Neural cell (in vitro differentiated cells): ENCODE measurements at regions not wholly inside any gene's neighbourhood (a gene's known extent, or its start where the extent isn't known, plus 50 kb on each side); places are given as distances from the start of the nearest gene placed in this dataset.

Experiments used
- H2AFZ ChIP-seq: fragments of 200-600, 300-800 bp; sonication (generic), shearing (Covaris generic); 2 replicates; pipeline ENCODE4 v1.6.0; 2014; ENCODE audit warnings: low read depth, mild to moderate bottlenecking, antibody characterized with exemption, low read length, moderate library complexity
- H3F3A ChIP-seq: fragments of 200-600 bp; shearing (Covaris generic); 2 replicates; pipeline ENCODE4 v1.6.1; 2016; ENCODE audit warnings: mild to moderate bottlenecking, moderate library complexity, mixed read lengths, antibody characterized with exemption, low read length; ENCODE audit not compliant: insufficient read depth, poor library complexity, severe bottlenecking
- H3K27ac ChIP-seq: fragments of 200-600, 300-800 bp; sonication (generic), shearing (Covaris generic); 2 replicates; pipeline ENCODE4 v1.5.1; 2014; ENCODE audit warnings: mild to moderate bottlenecking, low read length, moderate library complexity
- H3K27me3 ChIP-seq: fragments of 300-800, 200-600 bp; sonication (generic), shearing (Covaris generic); 2 replicates; pipeline ENCODE4 v1.6.0; 2014; ENCODE audit warnings: mild to moderate bottlenecking, low read depth, low read length, moderate library complexity; ENCODE audit not compliant: insufficient read depth
- H3K36me3 ChIP-seq: fragments of 300-800, 200-600 bp; sonication (generic), shearing (Covaris generic); 2 replicates; pipeline ENCODE4 v1.5.1; 2014; ENCODE audit warnings: mild to moderate bottlenecking, antibody characterized with exemption, low read length, moderate library complexity; ENCODE audit not compliant: insufficient read depth
- H3K4me2 ChIP-seq: fragments of 300-800, 200-600 bp; sonication (generic), shearing (Covaris generic); 2 replicates; pipeline ENCODE4 v1.6.0; 2014; ENCODE audit warnings: mild to moderate bottlenecking, low read length
- H3K4me3 ChIP-seq: fragments of 300-800, 200-600 bp; sonication (generic), shearing (Covaris generic); 2 replicates; pipeline ENCODE4 v1.5.1; 2014; ENCODE audit warnings: mild to moderate bottlenecking, low read length, moderate library complexity
- H3K79me2 ChIP-seq: fragments of 200-600 bp; shearing (Covaris generic); replicated peaks from 2 replicates; pipeline ENCODE4 v1.6.0; 2014; ENCODE audit warnings: mild to moderate bottlenecking, low read length, moderate library complexity; ENCODE audit not compliant: insufficient read depth
- H3K9ac ChIP-seq: fragments of 300-800, 200-600 bp; sonication (generic), shearing (Covaris generic); 2 replicates; pipeline ENCODE4 v1.6.1; 2016; ENCODE audit warnings: mild to moderate bottlenecking, low read length, mixed read lengths
- H3K9me2 ChIP-seq: fragments of 200-600 bp; shearing (Covaris generic); 2 replicates; pipeline ENCODE4 v1.6.1; 2016; ENCODE audit warnings: mild to moderate bottlenecking, low read length, mixed read lengths; ENCODE audit not compliant: insufficient read depth
- H3K9me3 ChIP-seq: fragments of 200-600, 300-800 bp; sonication (generic), shearing (Covaris generic); 2 replicates; pipeline ENCODE4 v1.6.1; 2016; ENCODE audit warnings: mild to moderate bottlenecking, mixed run types, low read length, moderate library complexity, mixed read lengths
- H4K20me1 ChIP-seq: fragments of 200-600 bp; shearing (Covaris generic); 2 replicates; pipeline ENCODE4 v1.6.1; 2016; ENCODE audit warnings: mild to moderate bottlenecking, mixed run types; ENCODE audit not compliant: insufficient read depth
- CTCF ChIP-seq: fragments of 450-650 bp; IDR thresholded peaks from 2 replicates; pipeline ENCODE4 v1.5.1; 2014; ENCODE audit warnings: antibody characterized with exemption, mild to moderate bottlenecking, moderate library complexity; ENCODE audit not compliant: poor library complexity, severe bottlenecking
- EP300 ChIP-seq: fragments of 450-650 bp; conservative IDR thresholded peaks from 2 replicates; pipeline ENCODE4 v1.6.1; 2014; ENCODE audit warnings: antibody characterized with exemption, mild to moderate bottlenecking, moderate library complexity; ENCODE audit not compliant: poor library complexity, severe bottlenecking
- EZH2 ChIP-seq: fragments of 200-600, 300-800 bp; shearing (Covaris generic), sonication (generic); IDR thresholded peaks from 2 replicates; pipeline ENCODE4 v1.6.1; 2014; ENCODE audit warnings: antibody characterized with exemption, low read length, borderline replicate concordance, mild to moderate bottlenecking; ENCODE audit not compliant: insufficient read depth, poor library complexity, severe bottlenecking
- MXI1 ChIP-seq: fragments of 450-650 bp; conservative IDR thresholded peaks from 2 replicates; pipeline ENCODE4 v1.6.1; 2014; ENCODE audit warnings: antibody characterized with exemption, mild to moderate bottlenecking; ENCODE audit not compliant: poor library complexity, severe bottlenecking
- POLR2AphosphoS5 ChIP-seq: IDR thresholded peaks from 2 replicates; pipeline ENCODE4 v1.6.1; 2012
- RAD21 ChIP-seq: fragments of 450-650 bp; conservative IDR thresholded peaks from 2 replicates; pipeline ENCODE4 v1.6.1; 2014; ENCODE audit warnings: antibody characterized with exemption, mild to moderate bottlenecking, moderate library complexity
- SMC3 ChIP-seq: fragments of 450-650 bp; conservative IDR thresholded peaks from 2 replicates; pipeline ENCODE4 v1.6.1; 2014; ENCODE audit warnings: antibody characterized with exemption, mild to moderate bottlenecking, moderate library complexity; ENCODE audit not compliant: poor library complexity
- TAF1 ChIP-seq: IDR thresholded peaks from 2 replicates; pipeline ENCODE4 v1.6.1; 2012; ENCODE audit warnings: low read depth
- TF ChIP-seq, protein P1 (sequence below): IDR thresholded peaks from 2 replicates; pipeline ENCODE4 v1.6.1; 2012; ENCODE audit warnings: borderline replicate concordance

GRCh38 chr3:117304681-117305080 lies 595.1 kb downstream of the TUSC7 start:
- no peaks in the 10 kb centered on the region for H3K9me3 ChIP-seq
- no peaks in the 10 kb centered on the region for H4K20me1 ChIP-seq
- no peak overlapping the region for H3K4me2 ChIP-seq
- H3K27ac ChIP-seq, result no peak overlapping the region
- no peaks in the 10 kb centered on the region for H3K9me2 ChIP-seq
- no peak overlapping the region for H3K4me3 ChIP-seq
- H3K36me3 ChIP-seq, result no peaks in the 10 kb centered on the region
- H2AFZ ChIP-seq, result no peak overlapping the region
- H3F3A ChIP-seq, result no peaks in the 10 kb centered on the region
- no peaks in the 10 kb centered on the region for H3K79me2 ChIP-seq
- TF ChIP-seq, protein P1, sequence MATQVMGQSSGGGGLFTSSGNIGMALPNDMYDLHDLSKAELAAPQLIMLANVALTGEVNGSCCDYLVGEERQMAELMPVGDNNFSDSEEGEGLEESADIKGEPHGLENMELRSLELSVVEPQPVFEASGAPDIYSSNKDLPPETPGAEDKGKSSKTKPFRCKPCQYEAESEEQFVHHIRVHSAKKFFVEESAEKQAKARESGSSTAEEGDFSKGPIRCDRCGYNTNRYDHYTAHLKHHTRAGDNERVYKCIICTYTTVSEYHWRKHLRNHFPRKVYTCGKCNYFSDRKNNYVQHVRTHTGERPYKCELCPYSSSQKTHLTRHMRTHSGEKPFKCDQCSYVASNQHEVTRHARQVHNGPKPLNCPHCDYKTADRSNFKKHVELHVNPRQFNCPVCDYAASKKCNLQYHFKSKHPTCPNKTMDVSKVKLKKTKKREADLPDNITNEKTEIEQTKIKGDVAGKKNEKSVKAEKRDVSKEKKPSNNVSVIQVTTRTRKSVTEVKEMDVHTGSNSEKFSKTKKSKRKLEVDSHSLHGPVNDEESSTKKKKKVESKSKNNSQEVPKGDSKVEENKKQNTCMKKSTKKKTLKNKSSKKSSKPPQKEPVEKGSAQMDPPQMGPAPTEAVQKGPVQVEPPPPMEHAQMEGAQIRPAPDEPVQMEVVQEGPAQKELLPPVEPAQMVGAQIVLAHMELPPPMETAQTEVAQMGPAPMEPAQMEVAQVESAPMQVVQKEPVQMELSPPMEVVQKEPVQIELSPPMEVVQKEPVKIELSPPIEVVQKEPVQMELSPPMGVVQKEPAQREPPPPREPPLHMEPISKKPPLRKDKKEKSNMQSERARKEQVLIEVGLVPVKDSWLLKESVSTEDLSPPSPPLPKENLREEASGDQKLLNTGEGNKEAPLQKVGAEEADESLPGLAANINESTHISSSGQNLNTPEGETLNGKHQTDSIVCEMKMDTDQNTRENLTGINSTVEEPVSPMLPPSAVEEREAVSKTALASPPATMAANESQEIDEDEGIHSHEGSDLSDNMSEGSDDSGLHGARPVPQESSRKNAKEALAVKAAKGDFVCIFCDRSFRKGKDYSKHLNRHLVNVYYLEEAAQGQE, result no peak
- TF ChIP-seq TAF1 (no peak), SMC3 (no peak), RAD21 (no peak), EP300 (no peak), POLR2AphosphoS5 (no peak), CTCF (no peak), MXI1 (no peak), EZH2 (no peak)
- H3K9ac ChIP-seq, result no peak overlapping the region
- H3K27me3 ChIP-seq, result no peaks in the 10 kb centered on the region

DNA sequence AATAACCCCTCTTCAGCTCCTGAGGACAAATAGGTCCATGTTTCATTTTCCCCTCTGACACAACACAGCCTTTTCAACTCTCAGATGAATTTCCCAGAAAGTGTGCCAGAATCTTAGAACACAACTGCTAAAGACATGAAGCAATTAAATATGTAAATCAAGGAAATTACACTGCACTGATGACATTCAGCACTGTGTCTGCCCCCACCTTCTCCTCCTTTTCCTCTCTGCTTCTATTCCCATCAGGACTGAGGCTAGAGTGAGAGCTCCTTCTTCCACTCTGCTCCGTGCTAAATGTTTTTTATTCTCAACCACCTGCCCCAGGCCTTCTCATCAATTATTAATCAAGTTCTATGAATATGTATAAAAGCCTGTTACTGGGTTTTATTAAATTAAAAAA lies 596.1 kb downstream of the TUSC7 start:
- H3K27ac ChIP-seq, result no peak overlapping the region
- no peak overlapping the region for H3K9ac ChIP-seq
- H3K36me3 ChIP-seq, result no peaks in the 10 kb centered on the region
- TF ChIP-seq, protein P1, result no peak
- TF ChIP-seq EZH2 (no peak), POLR2AphosphoS5 (no peak), TAF1 (no peak), MXI1 (no peak), SMC3 (no peak)
- no peaks in the 10 kb centered on the region for H3K27me3 ChIP-seq
- H3K9me3 ChIP-seq, result no peaks in the 10 kb centered on the region
- H3K79me2 ChIP-seq, result no peaks in the 10 kb centered on the region
- H3K4me3 ChIP-seq, result no peak overlapping the region
- no peaks in the 10 kb centered on the region for H4K20me1 ChIP-seq
- H3K9me2 ChIP-seq, result no peaks in the 10 kb centered on the region
- no peaks in the 10 kb centered on the region for H3F3A ChIP-seq
- H3K4me2 ChIP-seq, result no peak overlapping the region
- H2AFZ ChIP-seq, result no peak overlapping the region
